Epithelial cell of proximal tubule (primary cell): ENCODE measurements at regions not wholly inside any gene's neighbourhood (a gene's known extent, or its start where the extent isn't known, plus 50 kb on each side); places are given as distances from the start of the nearest gene placed in this dataset.

ENCODE experiments used
- DNase-seq: peaks from one replicate; pipeline ENCODE4 v3.0.0-alpha.2; 2011; ENCODE audit warnings: low read depth
- H3K4me3 ChIP-seq: 2 replicates; pipeline ENCODE4 v1.5.1; 2011; ENCODE audit warnings: low read depth, mild to moderate bottlenecking, low read length
- TF ChIP-seq, protein P1 (sequence below): conservative IDR thresholded peaks from 2 replicates; pipeline ENCODE4 v1.5.1; 2012; ENCODE audit warnings: low read depth, mild to moderate bottlenecking, low read length

DNA sequence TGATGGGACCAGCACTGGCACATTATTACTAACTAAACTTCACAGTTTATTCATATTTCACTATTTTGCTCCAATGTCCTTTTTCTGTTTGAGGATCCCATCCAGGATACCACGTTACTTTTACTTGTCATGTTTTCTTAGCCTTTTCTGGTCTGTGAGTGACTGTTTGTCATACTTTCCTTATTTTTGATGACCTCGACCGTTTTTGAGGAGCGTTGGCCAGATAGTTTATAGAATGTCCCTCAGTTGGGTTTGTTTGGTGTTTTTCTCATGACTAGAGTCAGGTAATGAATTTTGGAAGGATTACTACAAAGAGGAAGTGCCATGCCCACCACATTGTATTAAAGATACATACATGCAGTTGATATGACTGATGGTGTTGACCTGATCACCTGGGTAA lies 199.4 kb upstream of the CCND2 start:
- H3K4me3 ChIP-seq, result no peak overlapping the region
- DNase-seq, result no peak
- TF ChIP-seq, protein P1, sequence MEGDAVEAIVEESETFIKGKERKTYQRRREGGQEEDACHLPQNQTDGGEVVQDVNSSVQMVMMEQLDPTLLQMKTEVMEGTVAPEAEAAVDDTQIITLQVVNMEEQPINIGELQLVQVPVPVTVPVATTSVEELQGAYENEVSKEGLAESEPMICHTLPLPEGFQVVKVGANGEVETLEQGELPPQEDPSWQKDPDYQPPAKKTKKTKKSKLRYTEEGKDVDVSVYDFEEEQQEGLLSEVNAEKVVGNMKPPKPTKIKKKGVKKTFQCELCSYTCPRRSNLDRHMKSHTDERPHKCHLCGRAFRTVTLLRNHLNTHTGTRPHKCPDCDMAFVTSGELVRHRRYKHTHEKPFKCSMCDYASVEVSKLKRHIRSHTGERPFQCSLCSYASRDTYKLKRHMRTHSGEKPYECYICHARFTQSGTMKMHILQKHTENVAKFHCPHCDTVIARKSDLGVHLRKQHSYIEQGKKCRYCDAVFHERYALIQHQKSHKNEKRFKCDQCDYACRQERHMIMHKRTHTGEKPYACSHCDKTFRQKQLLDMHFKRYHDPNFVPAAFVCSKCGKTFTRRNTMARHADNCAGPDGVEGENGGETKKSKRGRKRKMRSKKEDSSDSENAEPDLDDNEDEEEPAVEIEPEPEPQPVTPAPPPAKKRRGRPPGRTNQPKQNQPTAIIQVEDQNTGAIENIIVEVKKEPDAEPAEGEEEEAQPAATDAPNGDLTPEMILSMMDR, result no peak

DNA sequence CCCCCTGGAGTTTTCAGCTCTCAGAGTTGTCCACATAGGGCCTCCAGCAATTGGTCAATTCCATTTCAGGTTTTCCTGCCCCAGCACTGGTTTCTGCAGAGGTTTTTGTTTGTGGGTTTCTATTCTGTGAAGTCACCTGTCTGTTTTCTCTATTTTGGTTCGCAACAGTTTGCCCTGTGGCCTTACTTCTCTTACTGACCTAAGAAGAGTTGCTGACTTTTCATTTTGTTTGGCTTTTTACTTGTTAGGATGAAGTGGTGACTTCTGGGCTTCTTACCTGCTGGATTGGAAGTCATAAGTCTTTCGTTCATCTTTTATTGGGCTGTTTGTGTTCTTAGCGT lies 196.4 kb upstream of the PARP11 start:
- TF ChIP-seq, protein P1, result no peak
- no peak for DNase-seq
- H3K4me3 ChIP-seq, result no peak overlapping the region

DNA sequence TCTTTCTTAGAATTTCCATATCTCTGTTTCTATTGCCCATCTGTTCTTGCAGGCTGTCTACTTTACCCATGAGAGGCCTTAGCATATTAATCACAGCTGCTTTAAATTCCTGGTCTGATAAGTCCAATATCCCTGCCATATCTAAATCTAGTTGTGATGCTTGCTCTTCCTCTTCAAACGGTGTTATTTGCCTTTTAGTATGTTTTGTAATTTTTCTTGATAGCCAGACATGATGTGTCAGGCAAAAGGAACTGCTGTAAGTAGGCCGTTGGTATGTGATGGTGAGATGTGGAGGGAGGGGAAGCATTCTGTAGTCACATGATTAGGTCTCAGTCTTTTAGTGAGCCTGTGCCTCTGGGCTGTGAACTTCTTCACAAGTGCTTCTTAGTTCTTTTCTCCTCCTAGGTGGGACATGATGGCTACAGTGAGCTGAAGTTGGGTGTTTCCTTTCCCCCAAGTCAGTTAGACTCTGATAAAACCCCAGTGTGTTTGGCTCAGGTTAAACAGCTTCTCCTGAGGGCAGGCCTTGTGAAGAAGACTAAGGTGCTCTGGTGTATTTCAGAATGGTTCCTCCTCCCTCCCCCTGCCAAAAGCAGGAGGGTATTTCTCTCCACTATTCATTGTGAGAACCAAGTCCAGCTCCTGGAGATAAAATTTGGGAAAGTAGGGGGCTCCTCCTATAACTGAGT lies 195.9 kb upstream of the PARP11 start:
- TF ChIP-seq, protein P1, result no peak
- DNase-seq, result no peak
- no peak overlapping the region for H3K4me3 ChIP-seq

DNA sequence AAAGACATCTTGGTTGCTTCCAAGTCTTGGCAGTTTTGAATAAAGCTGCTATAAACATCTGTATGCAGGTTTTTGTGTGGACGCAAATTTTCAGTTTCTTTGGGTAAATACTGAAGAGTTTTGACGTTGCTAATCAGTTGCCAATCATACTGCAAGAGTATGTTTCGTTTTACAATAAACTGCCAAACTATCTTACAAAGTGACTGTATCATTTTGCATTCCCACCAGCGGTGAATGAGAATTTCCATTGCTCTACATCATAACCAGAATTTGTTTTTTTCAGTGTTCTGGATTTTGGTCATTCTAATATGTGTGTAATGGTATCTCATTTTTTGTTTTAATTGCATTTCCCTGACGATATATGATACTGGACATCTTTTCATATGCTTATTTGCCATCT lies 190.8 kb upstream of the PARP11 start:
- H3K4me3 ChIP-seq, result no peak overlapping the region
- DNase-seq, result no peak
- TF ChIP-seq, protein P1, result no peak

DNA sequence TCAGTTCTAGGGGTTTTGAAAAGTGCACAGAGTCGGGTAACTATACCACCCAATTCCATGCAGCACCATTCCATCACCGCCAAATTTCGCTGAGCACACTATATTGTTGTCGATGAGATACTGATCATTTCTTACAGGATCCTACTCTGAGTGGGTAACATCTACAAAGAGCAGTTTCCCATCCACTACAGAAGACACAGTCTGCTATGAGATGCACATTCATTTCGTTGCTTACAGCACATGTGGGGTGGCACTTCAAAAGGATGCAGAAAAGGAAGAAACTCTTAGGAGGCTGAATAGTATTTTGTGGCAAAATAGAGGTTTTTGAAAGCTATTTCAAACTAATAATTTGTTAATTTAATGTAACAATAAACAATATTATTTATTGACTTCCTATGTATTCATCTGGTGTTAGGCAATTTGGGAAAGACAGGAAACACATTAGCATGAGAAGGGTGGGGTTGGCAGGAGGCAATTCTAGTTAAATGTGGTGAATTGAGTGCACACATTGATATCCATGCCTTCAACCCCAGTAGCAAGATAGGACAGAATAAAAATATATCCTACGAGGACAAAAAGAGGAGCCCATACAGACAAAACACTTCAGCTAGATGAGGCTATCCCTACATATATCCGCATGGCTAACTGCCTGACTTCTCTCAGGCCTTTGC lies 186.8 kb upstream of the PARP11 start:
- no peak for DNase-seq
- TF ChIP-seq, protein P1, result no peak

DNA sequence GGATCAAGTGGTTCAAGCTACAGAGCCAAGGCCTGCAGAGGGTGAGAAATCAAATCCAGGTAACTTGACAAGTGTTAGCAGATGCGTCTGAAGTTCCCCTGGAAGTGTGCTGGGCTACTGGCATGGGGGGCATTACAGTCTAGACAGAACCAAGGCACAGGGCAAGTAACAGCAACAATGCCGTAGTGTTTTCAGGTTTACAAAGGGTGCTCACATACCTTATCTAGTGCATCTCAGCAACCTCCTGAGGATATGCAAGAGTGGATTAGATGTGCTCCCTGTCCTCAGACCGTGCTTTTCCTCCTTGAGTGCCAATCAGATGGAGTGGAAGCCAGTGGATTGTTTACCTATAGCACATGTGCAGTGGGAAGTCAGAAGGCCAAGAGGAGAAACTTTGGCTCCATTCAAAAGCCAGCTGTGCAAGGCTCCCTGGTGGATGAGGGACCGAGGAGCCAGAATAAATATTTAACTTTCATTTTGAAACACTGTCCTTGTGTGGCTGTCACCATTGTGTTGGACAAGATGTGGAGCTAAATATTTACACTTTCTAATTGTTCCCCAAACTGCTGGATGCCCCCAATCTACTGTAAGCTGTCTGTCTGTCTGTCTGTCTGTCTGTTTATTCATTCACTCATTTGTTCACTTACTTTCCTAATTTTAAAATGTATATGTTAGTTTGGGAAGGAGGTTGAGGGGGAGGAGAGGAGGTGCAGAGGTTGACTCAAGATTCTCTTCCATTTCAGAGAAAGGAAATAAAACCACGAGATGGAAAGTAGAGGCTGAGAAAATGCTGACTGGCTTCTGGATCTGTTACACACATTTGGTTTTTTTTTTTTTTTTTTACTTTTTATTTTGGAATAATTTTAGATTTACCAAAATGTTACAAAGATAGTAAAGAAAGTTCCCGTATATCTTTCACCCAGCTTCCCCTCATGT lies 184.0 kb upstream of the PARP11 start:
- DNase-seq, result no peak
- TF ChIP-seq, protein P1, result no peak
- no peak overlapping the region for H3K4me3 ChIP-seq

More for the DNA sequence above, 186.8 kb upstream of the PARP11 start:
- no peak overlapping the region for H3K4me3 ChIP-seq
